Limb (tissue), 2 donors: ENCODE measurements at regions not wholly inside any gene's neighbourhood (a gene's known extent, or its start where the extent isn't known, plus 50 kb on each side); places are given as distances from the start of the nearest gene placed in this dataset.
"Not testable (repeated sequence)": the region's sequence is repeated elsewhere in the genome, so short reads cannot be mapped to it uniquely, and the experiment has no call there.

ENCODE experiments used
- DNase-seq, 2 donors: peaks; one replicate each; pipeline ENCODE4 v3.0.0-alpha.2; 2016; ENCODE audit errors: extremely low spot score in 2 of 2

DNA sequence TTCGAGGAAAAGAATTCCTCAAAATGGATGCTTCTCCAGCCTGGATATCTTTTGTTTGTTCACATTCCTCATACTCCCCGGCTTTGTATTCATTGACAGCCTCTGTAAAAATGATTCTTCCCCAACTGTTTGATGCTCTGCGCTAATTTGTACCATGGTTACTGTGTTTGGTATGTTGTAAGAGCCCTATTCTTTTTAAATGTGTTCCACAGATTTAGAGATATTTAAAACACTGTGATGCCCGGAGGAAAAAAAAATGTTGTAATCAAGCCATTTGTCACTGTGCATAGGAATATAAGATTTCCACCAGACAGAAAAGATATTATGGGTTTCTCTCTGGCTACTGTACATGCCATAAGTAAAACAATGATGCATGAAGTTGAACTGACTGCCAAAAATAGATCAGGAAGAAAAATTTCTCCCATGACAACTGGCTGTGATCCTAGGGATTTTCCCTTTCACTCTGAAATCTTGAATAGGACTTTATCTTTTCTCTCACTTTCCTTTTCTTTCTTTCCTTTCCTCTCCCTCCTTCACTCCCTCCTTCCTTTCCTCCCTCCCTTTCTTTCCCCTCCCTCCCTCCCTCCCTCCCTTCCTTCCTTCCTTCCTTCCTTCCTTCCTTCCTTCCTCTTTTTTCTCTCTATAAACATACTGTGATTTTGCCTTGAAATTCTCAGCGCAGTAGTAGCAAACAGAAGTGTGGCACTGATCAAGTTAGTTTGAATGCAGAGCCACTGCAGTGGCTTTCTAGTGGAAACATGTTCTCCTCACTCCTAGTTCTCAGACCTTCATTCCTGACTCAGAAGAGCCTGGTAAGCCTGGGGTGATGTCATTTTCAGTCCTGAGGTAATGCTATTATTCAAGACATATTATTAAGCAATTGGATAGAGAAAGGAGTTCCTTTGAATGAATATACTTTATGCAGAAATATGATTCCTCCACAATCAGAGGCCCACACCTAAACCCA, 254.9 kb upstream of the TBL1XR1 start:
- peak in 1 of 2 donors; percentile 89 for DNase-seq

DNA sequence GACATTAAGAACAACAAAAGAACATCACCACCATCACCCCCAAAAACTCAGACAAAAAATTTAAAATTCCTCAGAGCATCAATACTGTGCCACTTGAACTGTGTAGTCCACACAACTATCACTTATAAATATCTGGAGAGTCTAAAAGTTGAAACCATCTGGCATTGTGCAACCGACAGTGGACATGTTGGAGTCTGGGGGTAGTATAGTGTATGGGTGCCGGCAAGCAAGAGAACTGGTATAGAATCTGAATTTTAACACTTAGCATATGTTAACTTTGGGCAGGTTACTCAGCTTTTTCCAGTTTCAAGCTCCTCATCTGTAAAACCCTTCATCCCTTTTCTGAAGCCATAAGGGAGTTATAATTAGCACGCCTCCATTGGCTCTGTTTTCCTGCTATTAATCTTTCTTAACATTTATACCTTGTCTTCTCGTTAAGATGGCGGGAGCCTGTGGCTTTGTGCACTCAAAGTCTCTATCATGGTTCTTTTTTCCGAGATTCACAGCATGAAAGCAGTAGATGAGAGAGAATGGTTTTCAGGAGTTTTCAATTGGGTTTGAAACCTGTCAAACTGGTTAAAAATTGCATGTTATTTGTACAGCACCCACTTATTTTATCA, 255.7 kb upstream of the TBL1XR1 start:
- DNase-seq = no peak

DNA sequence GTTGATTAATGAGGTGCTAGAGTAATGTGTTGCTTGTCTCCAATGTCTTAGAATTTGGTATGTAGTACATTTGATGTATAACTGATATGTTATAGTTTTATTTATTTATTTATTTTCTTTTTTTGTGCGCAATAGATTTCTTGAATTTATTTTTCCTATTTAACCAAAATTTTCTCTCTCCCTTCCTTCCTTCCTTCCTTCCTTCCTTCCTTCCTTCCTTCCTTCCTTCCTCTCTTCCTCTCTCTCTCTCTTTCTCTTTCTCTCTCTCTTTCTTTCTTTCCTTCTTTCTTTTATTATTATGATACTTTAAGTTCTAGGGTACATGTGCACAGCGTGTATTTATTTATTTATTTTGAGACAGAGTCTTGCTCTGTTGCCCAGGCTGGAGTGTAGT, 256.2 kb upstream of the TBL1XR1 start:
- no peak for DNase-seq

DNA sequence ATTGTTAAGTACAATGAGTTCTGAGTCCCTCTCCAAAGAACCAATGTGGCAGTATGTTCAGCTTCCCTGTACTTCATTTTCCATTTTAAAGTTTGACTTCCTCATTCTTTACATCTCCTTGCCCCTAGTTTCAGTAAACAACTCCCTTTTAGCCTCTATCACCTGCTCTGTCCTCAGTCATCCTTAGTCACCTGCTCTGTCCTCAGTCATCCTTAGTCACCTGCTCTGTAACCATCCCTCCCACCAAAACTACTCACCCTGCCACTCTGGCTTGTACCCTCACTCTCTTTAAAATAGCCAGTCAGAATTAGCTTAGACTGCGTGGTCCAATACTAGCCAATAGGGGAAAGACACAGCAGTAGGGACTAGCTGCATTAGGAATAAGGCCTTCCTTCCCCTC, 259.9 kb upstream of the TBL1XR1 start:
- not testable (repeated sequence) for DNase-seq

DNA sequence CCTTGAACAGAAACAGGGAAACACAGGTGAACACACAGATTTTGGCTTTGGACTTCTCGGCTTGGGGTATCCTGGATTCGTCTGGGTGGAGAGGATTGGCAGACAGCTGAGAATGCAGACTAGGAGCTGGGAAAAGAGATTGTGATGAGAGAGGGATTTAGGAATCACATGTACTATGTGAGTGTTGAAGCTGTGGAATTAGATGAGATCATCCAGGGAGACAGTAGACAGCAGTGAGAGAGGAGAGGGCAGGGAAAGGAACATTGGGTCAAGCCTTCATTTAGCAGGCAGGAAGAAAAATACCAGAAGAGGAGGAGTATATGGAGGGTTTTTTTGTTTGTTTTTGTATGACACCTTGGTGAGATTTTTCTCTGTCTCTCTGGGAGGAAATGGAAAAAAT, 262.1 kb upstream of the TBL1XR1 start:
- DNase-seq = peak in 1 of 2 donors; percentile 79

DNA sequence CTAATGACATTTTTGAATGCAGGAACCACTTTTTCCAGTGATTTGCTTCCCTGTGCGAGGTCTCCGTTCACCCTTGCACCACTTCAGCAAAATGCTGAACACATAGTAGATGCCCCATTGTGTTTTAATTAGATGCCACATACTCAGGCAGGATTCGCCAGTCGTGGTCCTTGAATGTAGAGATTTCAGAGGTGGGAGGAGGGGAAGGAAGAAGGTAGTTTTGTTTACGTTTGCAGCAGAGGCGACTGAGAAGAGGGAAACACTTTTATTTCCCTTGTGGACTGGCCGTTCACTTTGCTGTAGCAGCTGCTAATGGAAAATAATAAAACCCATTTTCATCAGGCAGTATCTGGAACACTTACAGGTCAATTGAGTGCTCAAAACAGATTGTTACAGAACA, 262.8 kb upstream of the TBL1XR1 start:
- no peak for DNase-seq

DNA sequence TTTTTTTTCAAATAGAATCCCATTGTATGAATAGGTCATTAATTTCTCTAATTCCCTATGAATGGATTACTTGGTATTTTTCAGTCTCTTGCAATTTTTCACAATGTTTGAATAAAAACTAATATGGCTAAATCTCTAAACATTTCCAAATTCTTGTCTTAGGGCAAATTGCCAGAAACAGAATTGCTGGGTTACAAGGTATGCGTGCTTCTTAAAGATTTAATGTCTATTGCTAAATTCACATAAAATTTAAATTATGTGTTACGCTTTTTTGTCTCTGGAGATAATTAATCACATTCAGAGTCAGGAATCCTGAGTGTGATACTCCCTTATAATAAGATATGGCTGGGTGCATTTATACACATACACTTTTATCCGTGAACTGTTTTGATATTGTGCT, 264.5 kb upstream of the TBL1XR1 start:
- no peak for DNase-seq

DNA sequence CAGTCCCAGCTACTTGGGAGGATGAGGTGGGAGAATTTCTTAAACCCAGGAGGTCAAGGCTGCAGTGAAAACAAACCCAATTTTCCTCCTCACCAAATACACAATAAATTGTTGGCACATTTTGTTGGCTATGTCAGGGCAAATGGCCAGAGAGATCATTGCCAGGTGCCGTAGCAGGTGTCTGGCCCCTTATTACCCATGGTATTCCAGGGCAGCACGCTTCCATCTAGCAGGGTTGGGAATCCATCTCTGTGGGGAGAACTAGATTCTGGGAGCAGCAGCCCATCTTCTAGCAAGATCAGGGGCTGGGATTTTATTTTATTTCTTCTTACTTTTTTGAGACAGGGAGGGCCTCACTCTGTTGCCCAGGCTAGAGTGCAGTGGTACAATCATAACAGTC, 266.1 kb upstream of the TBL1XR1 start:
- not testable (repeated sequence) for DNase-seq

DNA sequence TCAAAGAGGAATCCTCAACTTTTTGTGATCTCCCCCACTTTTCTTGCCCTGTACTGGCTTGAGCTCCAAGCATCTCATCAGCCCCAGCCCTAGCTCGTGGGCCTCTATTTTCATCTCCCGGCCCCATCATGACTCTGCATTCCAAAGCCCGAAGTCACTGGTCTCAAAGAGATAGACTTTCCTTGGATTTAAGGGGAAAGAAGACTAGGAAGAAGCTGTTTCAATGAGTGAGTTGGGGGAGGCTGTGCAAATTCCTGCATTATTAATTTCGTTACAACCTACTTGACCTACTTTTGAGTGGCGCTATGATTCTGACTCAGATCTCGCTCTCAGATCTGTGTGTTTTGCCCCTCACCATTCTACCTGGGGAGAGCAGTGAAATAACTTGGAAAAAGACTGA, 266.6 kb upstream of the TBL1XR1 start:
- no peak for DNase-seq

DNA sequence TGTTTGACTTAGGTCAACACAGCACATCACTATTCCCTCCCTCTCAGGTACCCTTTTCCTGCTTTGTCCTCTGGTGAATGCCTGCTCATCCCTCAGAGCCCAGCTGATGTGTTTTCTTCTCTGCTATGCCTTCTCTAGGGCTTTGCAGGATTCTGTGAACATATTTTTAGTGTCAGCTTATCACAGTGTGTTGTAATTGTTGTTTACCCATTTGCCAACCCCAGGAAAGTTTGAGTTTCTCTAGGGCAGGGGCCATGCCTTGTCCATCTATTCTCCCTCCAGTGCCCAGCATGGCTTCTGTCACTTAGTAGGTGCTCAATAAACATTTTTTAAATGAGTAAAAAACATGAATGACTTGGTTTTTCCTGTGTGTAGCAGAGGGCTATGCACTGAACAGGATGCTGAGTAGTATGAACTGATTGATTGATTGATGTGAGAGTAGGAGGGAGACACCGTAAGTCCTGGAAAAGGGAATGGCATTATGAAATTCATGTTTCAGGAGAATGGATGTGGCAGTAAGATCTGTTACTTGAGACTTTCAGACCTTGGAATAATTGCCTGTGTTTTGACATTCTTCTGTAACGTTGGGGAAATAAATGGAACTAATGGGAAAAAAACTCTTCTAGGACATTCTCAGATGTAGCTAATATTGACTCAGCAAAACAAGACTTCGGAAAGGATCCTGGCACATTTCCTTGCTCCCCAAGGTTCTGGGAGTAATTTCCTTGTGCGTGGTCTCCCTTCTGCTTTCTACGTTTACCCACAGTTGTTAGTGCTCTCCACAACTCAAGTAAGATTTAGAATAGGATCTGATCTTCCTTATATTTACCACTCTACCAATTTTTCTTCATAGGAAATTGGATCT, 267.3 kb upstream of the TBL1XR1 start:
- DNase-seq = no peak

DNA sequence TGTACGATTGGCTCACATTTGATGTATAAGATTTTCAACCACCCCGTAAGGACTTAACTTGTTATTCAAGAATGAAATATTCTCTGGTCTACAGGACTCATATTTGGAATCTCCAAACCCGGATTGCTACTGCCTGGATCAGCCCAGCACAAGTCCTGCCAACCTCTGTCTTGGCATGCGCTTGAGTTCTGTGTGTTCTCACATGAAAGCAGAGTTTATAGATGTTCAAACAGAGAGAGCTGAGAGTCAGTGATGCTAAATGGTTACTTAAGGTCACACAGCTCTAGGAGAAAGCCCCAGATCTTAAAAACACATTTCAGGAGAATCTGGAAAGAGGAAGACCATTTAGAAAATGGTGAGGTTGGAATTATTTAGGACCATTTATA, 268.0 kb upstream of the TBL1XR1 start:
- DNase-seq = no peak

DNA sequence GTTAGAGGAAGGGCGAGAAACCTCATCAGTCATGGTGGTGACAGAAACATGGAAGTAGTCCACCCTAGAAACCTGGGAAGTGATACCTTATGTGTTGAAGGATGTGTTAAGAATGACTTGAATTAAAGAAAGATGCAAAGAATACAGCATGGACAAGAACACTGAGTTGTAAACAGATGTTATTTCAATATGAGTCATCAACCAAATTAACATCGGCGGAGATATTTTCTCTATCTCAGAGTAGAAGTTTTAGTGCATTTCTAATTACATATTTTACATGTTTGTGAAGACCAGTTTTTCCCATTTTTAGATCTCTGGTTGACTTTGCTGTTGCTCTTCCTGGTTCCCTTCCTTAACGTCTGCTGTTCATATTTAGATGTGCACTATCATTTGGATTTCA, 268.8 kb upstream of the TBL1XR1 start:
- no peak for DNase-seq

DNA sequence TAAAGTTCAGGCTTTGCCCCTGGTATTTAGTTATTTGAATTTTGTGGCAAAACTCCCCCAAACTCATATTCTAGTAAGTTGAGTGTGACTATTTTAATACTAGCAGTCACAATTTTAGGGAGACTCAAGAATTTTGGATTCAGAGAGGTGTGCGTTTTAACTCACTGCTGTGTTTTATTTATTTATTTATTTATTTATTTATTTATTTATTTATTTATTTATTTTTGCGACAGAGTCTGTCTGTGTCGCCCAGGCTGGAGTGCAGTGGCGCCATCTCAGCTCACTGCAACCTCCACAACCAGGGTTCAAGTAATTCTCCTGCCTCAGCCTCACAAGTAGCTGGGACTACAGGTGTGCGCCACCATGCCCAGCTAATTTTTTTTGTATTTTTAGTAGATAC, 269.3 kb upstream of the TBL1XR1 start:
- not testable (repeated sequence) for DNase-seq

DNA sequence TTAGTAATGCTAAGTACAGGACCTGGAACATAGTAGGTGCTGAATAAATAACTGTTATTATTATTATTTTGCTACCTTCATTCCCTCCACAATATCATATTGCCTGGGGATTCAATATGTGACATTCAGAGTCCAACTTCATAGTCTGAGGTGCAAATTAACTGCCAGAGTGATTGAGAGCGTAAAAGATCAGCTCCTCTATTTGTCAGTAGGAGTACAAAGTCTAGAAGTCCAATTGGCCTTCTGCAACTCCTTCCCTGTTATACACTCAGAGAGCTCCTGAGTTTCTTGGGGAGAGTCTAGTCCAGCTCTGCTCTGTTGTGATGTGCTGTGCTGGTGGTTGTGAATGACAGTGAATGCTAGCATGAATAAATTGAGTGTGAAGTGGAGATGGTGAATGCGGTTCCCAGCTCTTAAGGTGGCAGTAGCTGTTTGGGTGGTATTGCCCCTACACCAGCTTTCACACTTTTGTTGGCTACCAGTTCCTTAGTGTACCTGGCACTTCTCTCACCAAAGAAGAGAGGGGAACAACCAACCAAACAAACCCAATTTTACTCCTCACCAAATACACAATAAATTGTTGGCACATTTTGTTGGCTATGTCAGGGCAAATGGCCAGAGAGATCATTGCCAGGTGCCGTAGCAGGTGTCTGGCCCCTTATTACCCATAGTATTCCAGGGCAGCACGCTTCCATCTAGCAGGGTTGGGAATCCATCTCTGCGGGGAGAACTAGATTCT, 270.1 kb upstream of the TBL1XR1 start:
- DNase-seq = no peak

DNA sequence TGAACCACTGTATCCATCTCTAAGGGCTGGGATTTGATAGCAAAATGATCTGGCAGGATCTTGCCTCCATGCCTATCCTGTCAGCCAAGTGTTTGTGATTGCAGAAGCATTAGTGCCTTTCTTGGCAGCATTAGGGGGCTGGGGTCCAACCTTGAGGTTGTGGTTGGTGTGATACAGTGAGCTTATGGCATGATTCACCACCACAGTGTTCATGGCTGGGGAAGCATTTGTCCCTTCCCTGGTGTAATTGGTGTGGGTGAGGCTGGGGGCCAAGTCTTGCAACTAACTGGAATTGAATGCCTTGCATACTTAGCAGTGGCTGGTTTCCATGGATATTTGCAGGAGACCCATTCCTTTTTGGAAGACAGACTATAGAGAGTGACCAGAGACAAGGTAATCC, 271.0 kb upstream of the TBL1XR1 start:
- DNase-seq = no peak

DNA sequence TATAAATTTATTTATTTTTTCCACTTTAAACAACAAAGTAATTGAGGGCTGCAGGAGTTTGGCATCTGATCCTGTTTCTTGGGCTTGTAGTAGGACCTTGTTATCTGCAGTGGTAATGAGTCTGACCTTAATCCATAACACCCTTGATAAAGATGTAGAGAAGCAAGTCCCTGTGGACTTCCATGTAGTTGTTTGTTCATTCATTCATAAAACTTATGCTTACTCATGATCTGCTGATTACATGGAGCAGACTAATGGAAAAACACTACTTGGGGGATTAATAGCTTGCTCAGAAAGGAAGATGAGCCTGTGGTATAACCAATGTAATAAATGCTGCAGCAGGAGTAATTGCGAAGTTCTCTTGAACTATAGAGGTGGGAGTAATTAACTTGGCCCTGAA, 271.5 kb upstream of the TBL1XR1 start:
- DNase-seq = no peak

DNA sequence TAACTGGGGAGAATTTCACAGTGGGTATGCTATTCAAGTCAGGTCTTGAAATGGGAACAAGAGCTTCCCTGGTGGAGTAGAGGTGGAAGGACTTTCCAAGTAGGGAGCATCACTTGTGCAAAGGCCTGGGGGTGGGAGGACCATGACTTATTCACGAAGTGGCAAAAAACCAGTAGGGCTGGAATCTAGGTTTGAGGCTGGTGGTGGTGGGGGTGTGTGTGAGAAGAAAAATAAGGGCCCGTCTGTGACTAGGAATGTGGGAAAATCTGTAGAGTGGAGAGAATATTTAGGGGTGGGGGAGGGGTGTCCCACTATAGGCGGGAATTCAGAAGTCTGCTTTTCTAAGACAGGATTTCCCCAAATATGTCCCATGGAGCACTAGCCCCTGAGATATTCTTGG, 271.9 kb upstream of the TBL1XR1 start:
- DNase-seq = no peak

DNA sequence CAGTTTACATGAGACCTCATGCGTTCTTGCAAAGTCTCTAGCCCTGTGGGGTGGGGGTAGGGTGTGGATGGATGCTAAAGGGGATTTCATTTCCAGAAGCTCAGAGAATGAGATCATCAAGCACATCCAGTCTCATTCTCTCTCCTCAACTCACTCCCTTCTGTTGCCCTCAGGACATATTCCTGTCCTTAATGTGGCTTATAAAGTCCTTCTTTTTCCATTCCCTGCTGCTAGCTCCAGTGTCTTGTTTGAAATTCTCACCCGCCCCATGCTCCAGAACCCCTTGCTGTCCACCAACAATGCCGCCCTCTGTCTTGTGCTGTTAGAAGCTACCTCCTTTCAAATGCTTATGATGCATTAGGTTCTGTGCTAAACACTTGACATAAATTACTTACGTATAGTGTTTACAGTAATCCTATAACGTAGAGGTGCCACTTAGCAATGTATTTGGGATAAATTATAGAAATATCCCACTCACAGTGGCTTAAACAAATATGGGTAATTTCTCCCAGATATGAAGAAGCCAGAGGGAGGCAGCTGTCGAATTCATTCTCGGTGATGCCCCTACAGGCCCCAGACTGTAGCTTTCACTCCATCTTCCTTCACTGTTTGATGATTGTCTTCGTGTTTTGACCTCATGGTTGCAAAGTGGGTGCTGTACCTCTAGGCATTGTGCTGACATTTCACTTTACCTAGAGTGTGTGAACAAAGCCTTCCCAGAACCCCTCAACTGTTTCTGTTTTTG, 273.1 kb upstream of the TBL1XR1 start:
- DNase-seq = no peak

DNA sequence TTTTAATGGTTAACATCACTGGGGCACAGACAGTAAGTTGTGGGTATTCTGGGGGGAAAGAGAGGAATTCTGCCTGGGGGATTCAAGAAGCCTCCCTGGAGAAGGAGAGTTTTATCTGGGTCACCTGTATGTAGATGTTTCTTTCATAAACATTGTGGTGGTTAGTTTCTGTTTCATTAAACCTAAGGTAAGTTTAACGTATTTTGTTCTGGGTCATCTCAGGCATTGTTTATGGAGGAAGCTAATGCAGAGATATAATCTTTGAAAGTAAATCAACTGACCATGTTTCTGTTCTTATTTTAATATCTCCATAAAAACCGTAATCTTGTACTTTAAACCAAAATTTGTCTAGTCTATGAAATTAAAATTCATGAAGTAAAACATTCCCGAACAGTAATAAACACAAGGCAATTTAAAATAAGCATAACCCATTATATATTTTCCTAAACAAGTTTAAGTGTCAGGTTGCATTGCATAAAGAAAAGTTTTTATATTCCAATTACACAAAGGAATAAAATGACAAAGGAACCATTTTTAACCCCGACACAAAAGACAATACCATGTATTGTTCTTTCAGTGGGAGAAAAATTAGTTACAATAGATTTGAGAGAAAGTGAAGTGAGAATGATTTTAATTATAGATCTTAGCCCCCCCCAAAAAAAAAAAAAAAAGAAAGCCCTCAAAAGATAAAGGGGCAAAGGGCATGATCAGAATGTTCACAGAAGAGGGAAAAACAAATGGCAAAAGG, 274.6 kb upstream of the TBL1XR1 start:
- no peak for DNase-seq

DNA sequence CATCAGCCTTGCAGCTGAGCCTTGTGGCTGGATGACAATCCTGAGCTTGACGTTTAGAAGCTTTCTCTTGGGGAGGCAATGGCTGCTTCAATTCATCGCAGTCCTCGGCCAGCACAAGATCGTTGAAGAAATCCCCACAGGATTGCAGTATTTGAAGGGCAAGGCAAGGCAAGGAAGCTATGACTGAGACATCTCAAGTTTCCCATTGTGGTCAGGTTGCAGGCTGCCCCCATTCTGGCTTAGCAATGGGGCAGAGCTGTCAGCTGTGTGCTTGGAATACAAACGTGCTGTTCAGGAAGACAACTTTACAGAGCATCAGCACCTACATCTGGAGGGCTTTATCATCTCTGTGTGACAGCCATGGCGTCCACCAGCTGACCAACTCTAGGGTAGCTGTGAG, 275.9 kb upstream of the TBL1XR1 start:
- no peak for DNase-seq
